PC-3 (cell line): ENCODE measurements at regions not wholly inside any gene's neighbourhood (a gene's known extent, or its start where the extent isn't known, plus 50 kb on each side); places are given as distances from the start of the nearest gene placed in this dataset.
"Not testable (repeated sequence)": the region's sequence is repeated elsewhere in the genome, so short reads cannot be mapped to it uniquely, and the experiment has no call there.

Source experiments
- ATAC-seq: fragments of 200-7000 bp; cut with Tn5 transposase; 2 replicates; pipeline ENCODE4 v1.9.1; 2020; ENCODE audit warnings: mild to moderate bottlenecking, moderate library complexity
- BruUV-seq: library from RNA; stranded (reverse); fragments of 400-500 nt; replicated peaks from 2 replicates; lab custom pipeline; 2021; lab: Mats Ljungman, UMichigan
- CTCF ChIA-PET: fragments of 300-600 bp; sonication (Branson Sonifier 250); formaldehyde crosslinking; loops from one replicate; lab custom pipeline; 2022; ENCODE audit warnings: antibody characterized with exemption; lab: Charles Lee
- POLR2A ChIA-PET: fragments of 300-600 bp; sonication (Branson Sonifier 250); formaldehyde crosslinking; loops from one replicate; lab custom pipeline; 2022; ENCODE audit warnings: antibody characterized with exemption; ENCODE audit not compliant: unreplicated experiment; lab: Charles Lee
- DNase-seq: peaks from one replicate; pipeline ENCODE4 v3.0.0-alpha.2; 2015
- H2AFZ ChIP-seq: fragments of 300-600 bp; sonication (generic); 2 replicates; pipeline ENCODE4 v1.6.0; 2016; ENCODE audit warnings: antibody characterized with exemption, low read length
- H3F3A ChIP-seq: fragments of 300-600 bp; sonication (generic); one replicate; pipeline ENCODE4 v1.6.0; 2017; ENCODE audit warnings: antibody characterized with exemption, low read length, control low read depth, mild to moderate bottlenecking; ENCODE audit not compliant: unreplicated experiment
- H3K27ac ChIP-seq: fragments of 300-600 bp; sonication (generic); 2 replicates; pipeline ENCODE4 v1.5.1; 2016; ENCODE audit warnings: mild to moderate bottlenecking, low read length
- H3K27me3 ChIP-seq: fragments of 300-600 bp; sonication (generic); 2 replicates; pipeline ENCODE4 v1.6.1; 2016; ENCODE audit warnings: low read length, mixed read lengths
- H3K36me3 ChIP-seq: fragments of 300-600 bp; sonication (generic); 2 replicates; pipeline ENCODE4 v1.6.1; 2016; ENCODE audit warnings: low read depth, mixed run types, low read length, mixed read lengths
- H3K4me1 ChIP-seq: fragments of 300-600 bp; sonication (generic); 2 replicates; pipeline ENCODE4 v1.5.1; 2016; ENCODE audit warnings: low read length; ENCODE audit not compliant: insufficient read depth
- H3K4me2 ChIP-seq: fragments of 300-600 bp; sonication (generic); 2 replicates; pipeline ENCODE4 v1.6.0; 2016; ENCODE audit warnings: low read length
- H3K4me3 ChIP-seq: fragments of 300-600 bp; sonication (generic); 2 replicates; pipeline ENCODE4 v1.5.1; 2016; ENCODE audit warnings: mild to moderate bottlenecking, low read length, mixed read lengths
- H3K79me2 ChIP-seq: fragments of 300-600 bp; sonication (generic); 2 replicates; pipeline ENCODE4 v1.6.1; 2017; ENCODE audit warnings: low read length, mixed read lengths
- H3K9ac ChIP-seq: fragments of 300-600 bp; sonication (generic); 2 replicates; pipeline ENCODE4 v1.6.0; 2016; ENCODE audit warnings: mild to moderate bottlenecking, low read length
- H3K9me2 ChIP-seq: fragments of 300-600 bp; sonication (generic); replicated peaks from 2 replicates; pipeline ENCODE4 v1.6.1; 2016; ENCODE audit warnings: mixed run types, low read length, mixed read lengths
- H3K9me3 ChIP-seq: fragments of 300-600 bp; sonication (generic); 2 replicates; pipeline ENCODE4 v1.6.1; 2016; ENCODE audit warnings: low read length, mixed read lengths
- H4K20me1 ChIP-seq: fragments of 300-600 bp; sonication (generic); 2 replicates; pipeline ENCODE4 v1.6.1; 2016; ENCODE audit warnings: low read length, mixed read lengths
- EZH2 ChIP-seq: fragments of 300-600 bp; sonication (generic); IDR thresholded peaks from one replicate; pipeline ENCODE4 v1.6.1; 2017; ENCODE audit warnings: antibody characterized with exemption, mild to moderate bottlenecking, low read length; ENCODE audit not compliant: unreplicated experiment
- EZH2phosphoT487 ChIP-seq: fragments of 300-600 bp; sonication (generic); IDR thresholded peaks from 2 replicates; pipeline ENCODE4 v1.6.1; 2018; ENCODE audit warnings: mild to moderate bottlenecking, antibody characterized with exemption, low read length, borderline replicate concordance
- intact Hi-C: fragments of 100-400 bp; cut with micrococcal nuclease; formaldehyde crosslinking; loops from 2 replicates; pipeline ENCODE4 v1.9.0; 2023
- TF ChIP-seq, protein P1 (sequence below): fragments of 300-600 bp; sonication (generic); conservative IDR thresholded peaks from 2 replicates; pipeline ENCODE4 v1.5.1; 2017; ENCODE audit warnings: antibody characterized with exemption, low read depth, mild to moderate bottlenecking, low read length

DNA sequence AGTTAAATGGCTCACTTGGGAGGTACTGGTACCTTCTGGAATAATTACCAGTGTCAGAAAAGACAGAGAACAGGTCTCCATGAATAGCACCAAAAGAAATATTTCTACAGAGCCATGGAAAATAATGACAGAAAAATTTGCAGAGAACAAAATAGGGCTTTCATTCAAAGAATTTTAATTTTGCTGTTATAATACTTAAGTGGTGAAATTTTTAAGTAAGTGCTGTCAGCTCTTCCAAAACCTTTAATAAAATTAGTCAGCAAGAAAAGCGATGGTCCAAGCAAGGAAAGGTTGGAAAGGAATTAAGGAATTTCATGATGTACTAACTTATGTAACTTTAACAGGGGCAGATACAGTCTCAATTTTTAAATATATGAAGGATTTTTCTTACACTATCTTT is 359.2 kb downstream of the NR2F1-AS1 start:
- ChIA-PET CTCF (no interaction called here), POLR2A (no interaction called here)
- H3K9me2 ChIP-seq: no peaks in the 10 kb centered on the region
- H3K9ac ChIP-seq: no peak overlapping the region
- no peaks in the 10 kb centered on the region for H3F3A ChIP-seq
- no peak for TF ChIP-seq EZH2phosphoT487
- TF ChIP-seq, protein P1, sequence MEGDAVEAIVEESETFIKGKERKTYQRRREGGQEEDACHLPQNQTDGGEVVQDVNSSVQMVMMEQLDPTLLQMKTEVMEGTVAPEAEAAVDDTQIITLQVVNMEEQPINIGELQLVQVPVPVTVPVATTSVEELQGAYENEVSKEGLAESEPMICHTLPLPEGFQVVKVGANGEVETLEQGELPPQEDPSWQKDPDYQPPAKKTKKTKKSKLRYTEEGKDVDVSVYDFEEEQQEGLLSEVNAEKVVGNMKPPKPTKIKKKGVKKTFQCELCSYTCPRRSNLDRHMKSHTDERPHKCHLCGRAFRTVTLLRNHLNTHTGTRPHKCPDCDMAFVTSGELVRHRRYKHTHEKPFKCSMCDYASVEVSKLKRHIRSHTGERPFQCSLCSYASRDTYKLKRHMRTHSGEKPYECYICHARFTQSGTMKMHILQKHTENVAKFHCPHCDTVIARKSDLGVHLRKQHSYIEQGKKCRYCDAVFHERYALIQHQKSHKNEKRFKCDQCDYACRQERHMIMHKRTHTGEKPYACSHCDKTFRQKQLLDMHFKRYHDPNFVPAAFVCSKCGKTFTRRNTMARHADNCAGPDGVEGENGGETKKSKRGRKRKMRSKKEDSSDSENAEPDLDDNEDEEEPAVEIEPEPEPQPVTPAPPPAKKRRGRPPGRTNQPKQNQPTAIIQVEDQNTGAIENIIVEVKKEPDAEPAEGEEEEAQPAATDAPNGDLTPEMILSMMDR: no peak
- TF ChIP-seq EZH2: no peak
- no peaks in the 10 kb centered on the region for H3K27me3 ChIP-seq
- no peak overlapping the region for H2AFZ ChIP-seq
- intact Hi-C loops: no loop called here
- H3K36me3 ChIP-seq: no peaks in the 10 kb centered on the region
- H3K4me2 ChIP-seq: no peak overlapping the region
- no peaks in the 10 kb centered on the region for H3K79me2 ChIP-seq
- H4K20me1 ChIP-seq: no peaks in the 10 kb centered on the region
- ATAC-seq (no peak), DNase-seq (no peak)
- no peak overlapping the region for H3K4me3 ChIP-seq
- no peaks in the 10 kb centered on the region for H3K9me3 ChIP-seq
- no peaks in the 10 kb centered on the region for H3K4me1 ChIP-seq
- BruUV-seq: no TSS peak
- no peak overlapping the region for H3K27ac ChIP-seq

DNA sequence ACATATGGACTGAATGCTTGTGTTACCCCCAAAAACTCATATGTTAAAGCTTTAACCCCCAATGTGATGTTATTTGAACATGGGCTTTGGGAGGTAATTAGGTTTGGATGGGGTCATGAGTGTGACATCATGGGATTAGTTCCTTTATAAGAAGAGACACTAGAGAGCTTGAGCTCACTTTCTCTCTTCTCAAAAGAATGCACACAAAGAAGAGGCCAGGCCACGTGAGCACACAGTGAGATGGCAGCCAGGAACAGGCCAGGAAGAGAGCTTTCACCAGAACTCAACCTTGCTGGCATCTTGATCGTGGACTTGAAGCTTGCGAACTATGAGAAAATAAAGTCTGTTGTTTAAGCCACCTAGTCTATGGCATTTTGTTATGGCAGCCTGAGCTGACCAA is 360.6 kb downstream of the NR2F1-AS1 start:
- CTCF ChIA-PET: no interaction called here

DNA sequence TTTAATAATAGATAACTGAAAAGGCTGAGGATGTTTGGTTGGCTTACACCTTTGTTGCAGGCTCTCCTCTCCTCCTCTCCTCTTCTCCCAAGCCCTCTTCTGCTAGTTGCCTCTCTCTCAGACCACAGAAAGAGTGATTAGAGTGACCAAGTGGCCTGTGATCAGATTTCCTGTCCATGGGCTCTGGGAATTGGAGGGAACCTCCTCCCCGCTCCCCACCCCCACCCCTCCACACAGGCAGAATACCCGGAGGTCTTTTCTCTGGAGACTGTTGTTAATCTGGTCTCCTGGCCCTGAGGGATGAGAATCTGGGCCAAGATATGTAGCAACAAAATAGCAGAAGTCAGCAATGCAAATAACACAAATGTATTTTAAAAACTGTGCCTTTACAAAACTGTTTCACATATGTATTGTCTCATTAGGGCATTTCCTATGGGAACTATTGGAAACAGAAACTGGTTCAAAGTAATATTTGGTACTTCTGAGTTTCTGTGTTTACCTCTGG is 361.3 kb downstream of the NR2F1-AS1 start:
- CTCF ChIA-PET: no interaction called here
- DNase-seq (no peak), ATAC-seq (no peak)
- no peak overlapping the region for H3K27ac ChIP-seq
- no peak overlapping the region for H3K4me3 ChIP-seq
- H3K79me2 ChIP-seq: no peaks in the 10 kb centered on the region
- no peaks in the 10 kb centered on the region for H3K9me3 ChIP-seq
- H3K9ac ChIP-seq: no peak overlapping the region
- no peaks in the 10 kb centered on the region for H3K4me1 ChIP-seq
- no peaks in the 10 kb centered on the region for H3K9me2 ChIP-seq
- H2AFZ ChIP-seq: no peak overlapping the region
- TF ChIP-seq EZH2 (no peak), EZH2phosphoT487 (no peak)
- TF ChIP-seq, protein P1: no peak
- H4K20me1 ChIP-seq: no peaks in the 10 kb centered on the region
- intact Hi-C loops: no loop called here
- POLR2A ChIA-PET: no interaction called here
- no TSS peak for BruUV-seq
- no peak overlapping the region for H3K4me2 ChIP-seq
- no peaks in the 10 kb centered on the region for H3F3A ChIP-seq
- H3K27me3 ChIP-seq: no peaks in the 10 kb centered on the region
- no peaks in the 10 kb centered on the region for H3K36me3 ChIP-seq

More for the DNA sequence above, 360.6 kb downstream of the NR2F1-AS1 start:
- Histone ChIP-seq H4K20me1 (no peaks in the 10 kb centered on the region), H3K9ac (no peak overlapping the region), H3K9me2 (no peaks in the 10 kb centered on the region), H2AFZ (no peak overlapping the region), H3F3A (no peaks in the 10 kb centered on the region), H3K4me3 (no peak overlapping the region), H3K4me2 (no peak overlapping the region), H3K9me3 (no peaks in the 10 kb centered on the region), H3K27me3 (no peaks in the 10 kb centered on the region), H3K27ac (no peak overlapping the region), H3K4me1 (no peaks in the 10 kb centered on the region), H3K79me2 (no peaks in the 10 kb centered on the region), H3K36me3 (no peaks in the 10 kb centered on the region)
- DNase-seq (no peak), ATAC-seq (no peak)
- TF ChIP-seq, protein P1: no peak
- TF ChIP-seq EZH2 (no peak), EZH2phosphoT487 (no peak)
- POLR2A ChIA-PET: no interaction called here
- no TSS peak for BruUV-seq
- intact Hi-C loops: no loop called here

DNA sequence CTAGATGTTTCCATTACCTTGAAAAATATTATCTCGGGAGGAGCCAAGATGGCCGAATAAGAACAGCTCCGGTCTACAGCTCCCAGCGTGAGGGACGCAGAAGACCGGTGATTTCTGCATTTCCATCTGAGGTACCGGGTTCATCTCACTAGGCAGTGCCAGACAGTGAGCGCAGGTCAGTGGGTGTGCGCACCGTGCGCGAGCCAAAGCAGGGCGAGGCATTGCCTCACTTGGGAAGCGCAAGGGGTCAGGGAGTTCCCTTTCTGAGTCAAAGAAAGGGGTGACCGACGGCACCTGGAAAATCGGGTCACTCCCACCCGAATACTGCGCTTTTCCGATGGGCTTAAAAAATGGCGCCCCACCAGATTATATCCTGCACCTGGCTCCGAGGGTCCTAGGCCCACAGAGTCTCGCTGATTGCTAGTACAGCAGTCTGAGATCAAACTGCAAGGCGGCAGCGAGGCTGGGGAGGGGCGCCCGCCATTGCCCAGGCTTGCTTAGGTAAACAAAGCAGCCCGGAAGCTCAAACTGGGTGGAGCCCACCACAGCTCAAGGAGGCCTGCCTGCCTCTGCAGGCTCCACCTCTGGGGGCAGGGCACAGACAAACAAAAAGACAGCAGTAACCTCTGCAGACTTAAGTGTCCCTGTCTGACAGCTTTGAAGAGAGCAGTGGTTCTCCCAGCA is 367.8 kb downstream of the NR2F1-AS1 start:
- intact Hi-C loops: not testable (repeated sequence)

More for the DNA sequence above, 367.8 kb downstream of the NR2F1-AS1 start:
- H3F3A ChIP-seq, H2AFZ ChIP-seq, H3K27ac ChIP-seq, H3K9ac ChIP-seq, H3K4me1 ChIP-seq, H3K79me2 ChIP-seq, H3K36me3 ChIP-seq, H3K9me3 ChIP-seq, DNase-seq, H3K27me3 ChIP-seq, H4K20me1 ChIP-seq, BruUV-seq, H3K4me2 ChIP-seq, ATAC-seq, H3K4me3 ChIP-seq, POLR2A ChIA-PET, CTCF ChIA-PET, H3K9me2 ChIP-seq: not testable (repeated sequence)
